ENCODE measurements at regions not wholly inside any gene's neighbourhood (a gene's known extent, or its start where the extent isn't known, plus 50 kb on each side); places are given as distances from the start of the nearest gene placed in this dataset.

DNA sequence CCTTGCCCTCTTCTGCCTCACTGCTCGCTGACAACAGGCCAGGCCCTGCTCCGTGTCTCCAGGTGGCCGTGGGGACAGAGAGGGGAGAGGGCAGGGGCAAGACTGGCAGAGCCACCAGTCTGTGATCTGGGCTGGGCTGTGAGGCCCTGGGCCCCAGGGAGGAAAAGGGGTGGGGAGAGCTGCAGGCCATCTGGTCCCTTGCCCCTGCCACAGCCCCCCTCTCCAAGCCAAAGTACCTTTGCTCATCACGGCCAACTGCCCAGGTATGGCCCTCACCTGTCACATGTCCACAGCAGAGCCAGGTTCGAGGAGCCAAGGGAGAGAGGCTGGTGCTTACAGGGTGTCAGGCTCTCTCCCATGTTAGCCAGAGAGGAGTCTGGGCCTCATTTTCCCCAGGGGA is 91.4 kb upstream of the LHX1 start:
- no peak for TF ChIP-seq CTCF (IDR thresholded peaks at IDR 0.05)
- TF ChIP-seq ZFX (IDR thresholded peaks at IDR 0.05; ENCODE audit: borderline replicate concordance) = no peak
